Right lobe of liver (tissue), 4 donors: ENCODE measurements at regions not wholly inside any gene's neighbourhood (a gene's known extent, or its start where the extent isn't known, plus 50 kb on each side); places are given as distances from the start of the nearest gene placed in this dataset.

Experiments used
- POLR2A ChIP-seq: fragments of 450-650 bp; IDR thresholded peaks from one replicate; pipeline ENCODE4 v1.6.1; 2017; ENCODE audit warnings: antibody characterized with exemption, mild to moderate bottlenecking
- TF ChIP-seq, protein P1 (sequence below), 4 donors: fragments of 200-600 bp in 3 of 4; fragments of 450-650 bp in 1 of 4; IDR thresholded peaks; one replicate each; pipeline versions ENCODE4 v1.5.1 to v1.8.0; 2016 to 2022; ENCODE audit warnings: antibody characterized with exemption in 4 of 4, mild to moderate bottlenecking in 2 of 4
- donor health status: DM: no; HTN: no; CAD: no.
- donor health status: DM: no; HTN: no; CAD: no.
- donor health status: DM: no; HTN: yes; CAD: no.

DNA sequence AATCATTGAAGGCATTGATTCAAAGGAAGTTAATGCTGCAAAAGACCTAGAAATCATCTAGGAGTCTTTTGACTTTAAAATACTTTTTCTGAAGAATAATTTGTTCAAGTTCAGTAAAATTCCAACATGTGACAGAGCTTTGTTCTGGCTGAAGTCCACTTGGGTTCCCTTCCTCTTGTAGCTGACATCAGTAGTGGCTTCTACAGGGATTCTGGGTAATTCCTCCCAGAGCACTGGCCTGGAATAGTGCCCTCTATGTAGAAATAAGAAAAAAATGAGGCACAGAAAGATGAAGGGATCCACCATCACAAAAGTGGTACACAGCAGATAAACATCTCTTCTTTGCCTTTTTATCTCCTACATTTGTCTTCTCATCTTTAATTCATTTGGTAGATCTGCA is 548.1 kb downstream of the LTN1 start:
- TF ChIP-seq, protein P1, sequence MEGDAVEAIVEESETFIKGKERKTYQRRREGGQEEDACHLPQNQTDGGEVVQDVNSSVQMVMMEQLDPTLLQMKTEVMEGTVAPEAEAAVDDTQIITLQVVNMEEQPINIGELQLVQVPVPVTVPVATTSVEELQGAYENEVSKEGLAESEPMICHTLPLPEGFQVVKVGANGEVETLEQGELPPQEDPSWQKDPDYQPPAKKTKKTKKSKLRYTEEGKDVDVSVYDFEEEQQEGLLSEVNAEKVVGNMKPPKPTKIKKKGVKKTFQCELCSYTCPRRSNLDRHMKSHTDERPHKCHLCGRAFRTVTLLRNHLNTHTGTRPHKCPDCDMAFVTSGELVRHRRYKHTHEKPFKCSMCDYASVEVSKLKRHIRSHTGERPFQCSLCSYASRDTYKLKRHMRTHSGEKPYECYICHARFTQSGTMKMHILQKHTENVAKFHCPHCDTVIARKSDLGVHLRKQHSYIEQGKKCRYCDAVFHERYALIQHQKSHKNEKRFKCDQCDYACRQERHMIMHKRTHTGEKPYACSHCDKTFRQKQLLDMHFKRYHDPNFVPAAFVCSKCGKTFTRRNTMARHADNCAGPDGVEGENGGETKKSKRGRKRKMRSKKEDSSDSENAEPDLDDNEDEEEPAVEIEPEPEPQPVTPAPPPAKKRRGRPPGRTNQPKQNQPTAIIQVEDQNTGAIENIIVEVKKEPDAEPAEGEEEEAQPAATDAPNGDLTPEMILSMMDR (IDR thresholded peaks at IDR 0.05) = no peak
- TF ChIP-seq POLR2A = no peak
